HEK293 (cell line): ENCODE measurements at regions not wholly inside any gene's neighbourhood (a gene's known extent, or its start where the extent isn't known, plus 50 kb on each side); places are given as distances from the start of the nearest gene placed in this dataset.

Source experiments
- CTCF ChIA-PET: fragments of 350-600 bp; formaldehyde crosslinking; extraction: SDS; loops from one replicate; lab custom pipeline; 2021; ENCODE audit warnings: antibody characterized with exemption; lab: Yijun Ruan, JAX
- POLR2A ChIA-PET: fragments of 300-600 bp; formaldehyde crosslinking; extraction: SDS; loops from one replicate; lab custom pipeline; 2020; ENCODE audit warnings: antibody characterized with exemption, inconsistent platforms; lab: Yijun Ruan, JAX
- H3K27ac ChIP-seq: fragments of 200-500 bp; sonication (Bioruptor generic); 2 replicates; pipeline ENCODE4 v1.5.1; 2014; ENCODE audit warnings: low read depth, low read length, control low read depth, inconsistent platforms; ENCODE audit errors: extremely low read depth
- H3K36me3 ChIP-seq, 2 experiments: fragments of 200-500 bp in 1 of 2; sonication (Bioruptor generic) in 1 of 2; 1 replicate in 1 of 2; 2 replicates in 1 of 2; pipeline ENCODE4 v1.5.1; 2014 to 2017; ENCODE audit warnings: inconsistent platforms in 2 of 2, low read length in 2 of 2; ENCODE audit not compliant: control insufficient read depth in 2 of 2, insufficient read depth in 1 of 2
- H3K4me1 ChIP-seq: fragments of 200-500 bp; sonication (Bioruptor generic); 2 replicates; pipeline ENCODE4 v1.5.1; 2014; ENCODE audit warnings: mild to moderate bottlenecking, low read length, inconsistent platforms; ENCODE audit not compliant: control insufficient read depth, insufficient read depth
- H3K4me3 ChIP-seq: 2 replicates; pipeline ENCODE4 v1.5.1; 2011; ENCODE audit warnings: low read depth, mild to moderate bottlenecking, control low read depth, low read length, moderate library complexity
- H3K9me3 ChIP-seq: fragments of 200-500 bp; sonication (Bioruptor generic); 2 replicates; pipeline ENCODE4 v1.5.1; 2014; ENCODE audit warnings: low read depth, low read length, inconsistent platforms; ENCODE audit not compliant: control insufficient read depth, insufficient read depth
- CTCF ChIP-seq: fragments of 450-650 bp; formaldehyde crosslinking; IDR thresholded peaks from 2 replicates; pipeline ENCODE4 v1.5.1; 2016; ENCODE audit warnings: missing biosample characterization, missing genetic modification characterization
- GLIS1 ChIP-seq: fragments of 450-650 bp; formaldehyde crosslinking; IDR thresholded peaks from 2 replicates; pipeline ENCODE4 v1.5.1; 2016; ENCODE audit warnings: missing biosample characterization, missing genetic modification characterization
- GLIS2 ChIP-seq: fragments of 450-650 bp; formaldehyde crosslinking; IDR thresholded peaks from 2 replicates; pipeline ENCODE4 v1.5.1; 2016; ENCODE audit warnings: missing biosample characterization, missing genetic modification characterization
- KLF7 ChIP-seq: fragments of 450-650 bp; formaldehyde crosslinking; IDR thresholded peaks from 2 replicates; pipeline ENCODE4 v1.5.1; 2016; ENCODE audit warnings: missing biosample characterization, missing genetic modification characterization, borderline replicate concordance
- TRIM28 ChIP-seq: IDR thresholded peaks from 2 replicates; pipeline ENCODE4 v1.6.1; 2011; ENCODE audit warnings: low read length, control low read depth, borderline replicate concordance
- ZBTB21 ChIP-seq: fragments of 450-650 bp; formaldehyde crosslinking; IDR thresholded peaks from 2 replicates; pipeline ENCODE4 v1.5.1; 2017; ENCODE audit warnings: missing biosample characterization, missing genetic modification characterization
- ZBTB48 ChIP-seq: fragments of 450-650 bp; formaldehyde crosslinking; IDR thresholded peaks from 2 replicates; pipeline ENCODE4 v1.5.1; 2016; ENCODE audit warnings: missing biosample characterization, missing genetic modification characterization
- ZBTB6 ChIP-seq: fragments of 450-650 bp; formaldehyde crosslinking; IDR thresholded peaks from 2 replicates; pipeline ENCODE4 v1.5.1; 2017; ENCODE audit warnings: missing biosample characterization, missing genetic modification characterization
- ZFP41 ChIP-seq: fragments of 450-650 bp; formaldehyde crosslinking; IDR thresholded peaks from 2 replicates; pipeline ENCODE4 v1.5.1; 2016; ENCODE audit warnings: missing biosample characterization, missing genetic modification characterization, borderline replicate concordance
- ZFP69B ChIP-seq: fragments of 450-650 bp; formaldehyde crosslinking; IDR thresholded peaks from 2 replicates; pipeline ENCODE4 v1.5.1; 2016; ENCODE audit warnings: missing biosample characterization, missing genetic modification characterization
- ZNF146 ChIP-seq: fragments of 450-650 bp; formaldehyde crosslinking; IDR thresholded peaks from 2 replicates; pipeline ENCODE4 v1.5.1; 2016; ENCODE audit warnings: missing biosample characterization, missing genetic modification characterization
- ZNF157 ChIP-seq: fragments of 450-650 bp; formaldehyde crosslinking; IDR thresholded peaks from 2 replicates; pipeline ENCODE4 v1.5.1; 2016; ENCODE audit warnings: missing biosample characterization, missing genetic modification characterization
- ZNF24 ChIP-seq: fragments of 450-650 bp; formaldehyde crosslinking; IDR thresholded peaks from 2 replicates; pipeline ENCODE4 v1.5.1; 2016; ENCODE audit warnings: missing biosample characterization, missing genetic modification characterization
- ZNF366 ChIP-seq: fragments of 450-650 bp; formaldehyde crosslinking; conservative IDR thresholded peaks from 2 replicates; pipeline ENCODE4 v1.5.1; 2016; ENCODE audit warnings: missing biosample characterization, missing genetic modification characterization
- ZNF37A ChIP-seq: fragments of 450-650 bp; IDR thresholded peaks from 2 replicates; pipeline ENCODE4 v1.5.1; 2018; ENCODE audit warnings: missing biosample characterization, missing genetic modification characterization
- ZNF423 ChIP-seq: fragments of 450-650 bp; formaldehyde crosslinking; IDR thresholded peaks from 2 replicates; pipeline ENCODE4 v1.5.1; 2016; ENCODE audit warnings: missing biosample characterization, missing genetic modification characterization
- ZNF48 ChIP-seq: fragments of 450-650 bp; formaldehyde crosslinking; IDR thresholded peaks from 2 replicates; pipeline ENCODE4 v1.5.1; 2016; ENCODE audit warnings: missing biosample characterization, missing genetic modification characterization
- ZNF514 ChIP-seq: fragments of 450-650 bp; formaldehyde crosslinking; IDR thresholded peaks from 2 replicates; pipeline ENCODE4 v1.5.1; 2016; ENCODE audit warnings: missing biosample characterization, missing genetic modification characterization
- ZNF558 ChIP-seq: fragments of 450-650 bp; formaldehyde crosslinking; IDR thresholded peaks from 2 replicates; pipeline ENCODE4 v1.5.1; 2016; ENCODE audit warnings: missing biosample characterization, missing genetic modification characterization
- ZNF580 ChIP-seq: fragments of 450-650 bp; formaldehyde crosslinking; IDR thresholded peaks from 2 replicates; pipeline ENCODE4 v1.5.1; 2016; ENCODE audit warnings: missing biosample characterization, missing genetic modification characterization
- ZNF596 ChIP-seq: fragments of 450-650 bp; IDR thresholded peaks from 2 replicates; pipeline ENCODE4 v1.5.0; 2018; ENCODE audit warnings: missing biosample characterization, mild to moderate bottlenecking, missing genetic modification characterization, moderate library complexity
- ZNF621 ChIP-seq: fragments of 450-650 bp; formaldehyde crosslinking; IDR thresholded peaks from 2 replicates; pipeline ENCODE4 v1.5.1; 2017; ENCODE audit warnings: missing biosample characterization, missing genetic modification characterization
- ZNF645 ChIP-seq: fragments of 450-650 bp; formaldehyde crosslinking; IDR thresholded peaks from 2 replicates; pipeline ENCODE4; 2016; ENCODE audit warnings: missing biosample characterization, missing genetic modification characterization
- ZNF791 ChIP-seq: fragments of 450-650 bp; formaldehyde crosslinking; IDR thresholded peaks from 2 replicates; pipeline ENCODE4 v1.5.1; 2016; ENCODE audit warnings: missing biosample characterization, missing genetic modification characterization
- TF ChIP-seq, protein P1 (sequence below): fragments of 450-650 bp; formaldehyde crosslinking; IDR thresholded peaks from 2 replicates; pipeline ENCODE4 v1.5.1; 2016; ENCODE audit warnings: missing biosample characterization, missing genetic modification characterization
- TF ChIP-seq, protein P2 (sequence below): fragments of 450-650 bp; IDR thresholded peaks from 2 replicates; pipeline ENCODE4 v1.5.1; 2018; ENCODE audit warnings: missing biosample characterization, missing genetic modification characterization

GRCh38 chr3:110227991-110228390 lies 843.6 kb upstream of the NECTIN3 start:
- Histone ChIP-seq H3K4me1 (no peaks in the 10 kb centered on the region), H3K4me3 (no peak overlapping the region), H3K9me3 (no peaks in the 10 kb centered on the region), H3K27ac (no peak overlapping the region), H3K36me3 (no peaks in the 10 kb centered on the region)
- POLR2A ChIA-PET: no interaction called here
- no peak for TF ChIP-seq ZNF37A
- no peak for TF ChIP-seq ZNF24 (tag by site-specific recombination)
- TF ChIP-seq ZBTB6 (tag by site-specific recombination): no peak
- TF ChIP-seq ZBTB48: no peak
- no peak for TF ChIP-seq ZNF423 (tag by site-specific recombination)
- no peak for TF ChIP-seq CTCF (tag by site-specific recombination)
- TF ChIP-seq GLIS1 (tag by site-specific recombination): no peak
- TF ChIP-seq, protein P1, sequence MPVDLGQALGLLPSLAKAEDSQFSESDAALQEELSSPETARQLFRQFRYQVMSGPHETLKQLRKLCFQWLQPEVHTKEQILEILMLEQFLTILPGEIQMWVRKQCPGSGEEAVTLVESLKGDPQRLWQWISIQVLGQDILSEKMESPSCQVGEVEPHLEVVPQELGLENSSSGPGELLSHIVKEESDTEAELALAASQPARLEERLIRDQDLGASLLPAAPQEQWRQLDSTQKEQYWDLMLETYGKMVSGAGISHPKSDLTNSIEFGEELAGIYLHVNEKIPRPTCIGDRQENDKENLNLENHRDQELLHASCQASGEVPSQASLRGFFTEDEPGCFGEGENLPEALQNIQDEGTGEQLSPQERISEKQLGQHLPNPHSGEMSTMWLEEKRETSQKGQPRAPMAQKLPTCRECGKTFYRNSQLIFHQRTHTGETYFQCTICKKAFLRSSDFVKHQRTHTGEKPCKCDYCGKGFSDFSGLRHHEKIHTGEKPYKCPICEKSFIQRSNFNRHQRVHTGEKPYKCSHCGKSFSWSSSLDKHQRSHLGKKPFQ (tag by site-specific recombination): no peak
- TF ChIP-seq ZNF157: no peak
- TF ChIP-seq ZFP41: no peak
- no peak for TF ChIP-seq KLF7 (tag by site-specific recombination)
- no peak for TF ChIP-seq ZNF48
- no peak for TF ChIP-seq GLIS2 (tag by site-specific recombination)
- TF ChIP-seq ZNF146: no peak
- no peak for TF ChIP-seq ZNF514 (tag by site-specific recombination)
- TF ChIP-seq, protein P2, sequence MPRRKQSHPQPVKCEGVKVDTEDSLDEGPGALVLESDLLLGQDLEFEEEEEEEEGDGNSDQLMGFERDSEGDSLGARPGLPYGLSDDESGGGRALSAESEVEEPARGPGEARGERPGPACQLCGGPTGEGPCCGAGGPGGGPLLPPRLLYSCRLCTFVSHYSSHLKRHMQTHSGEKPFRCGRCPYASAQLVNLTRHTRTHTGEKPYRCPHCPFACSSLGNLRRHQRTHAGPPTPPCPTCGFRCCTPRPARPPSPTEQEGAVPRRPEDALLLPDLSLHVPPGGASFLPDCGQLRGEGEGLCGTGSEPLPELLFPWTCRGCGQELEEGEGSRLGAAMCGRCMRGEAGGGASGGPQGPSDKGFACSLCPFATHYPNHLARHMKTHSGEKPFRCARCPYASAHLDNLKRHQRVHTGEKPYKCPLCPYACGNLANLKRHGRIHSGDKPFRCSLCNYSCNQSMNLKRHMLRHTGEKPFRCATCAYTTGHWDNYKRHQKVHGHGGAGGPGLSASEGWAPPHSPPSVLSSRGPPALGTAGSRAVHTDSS (tag by site-specific recombination): no peak
- CTCF ChIA-PET: no interaction called here

- ChIA-PET CTCF (no interaction called here), POLR2A (no interaction called here)
- Histone ChIP-seq H3K27ac (no peak overlapping the region), H3K4me1 (no peaks in the 10 kb centered on the region), H3K9me3 (no peaks in the 10 kb centered on the region), H3K36me3 (no peaks in the 10 kb centered on the region), H3K4me3 (no peak overlapping the region)
- TF ChIP-seq ZFP69B (tag by site-specific recombination): no peak
- TF ChIP-seq ZNF791 (tag by site-specific recombination): no peak
- no peak for TF ChIP-seq ZBTB21 (tag by site-specific recombination)
- no peak for TF ChIP-seq ZNF366 (tag by site-specific recombination)
- TF ChIP-seq ZNF558 (tag by site-specific recombination): no peak
- no peak for TF ChIP-seq ZNF596 (tag by site-specific recombination)
- no peak for TF ChIP-seq TRIM28
- no peak for TF ChIP-seq ZNF645
- TF ChIP-seq ZNF580 (tag by site-specific recombination): no peak
- no peak for TF ChIP-seq ZNF621 (tag by site-specific recombination)
These were observed 836.8 kb upstream of the NECTIN3 start for GRCh38 chr3:110234831-110235230.
